Ascending aorta (tissue), 2 donors: ENCODE measurements at regions not wholly inside any gene's neighbourhood (a gene's known extent, or its start where the extent isn't known, plus 50 kb on each side); places are given as distances from the start of the nearest gene placed in this dataset.
"Not testable (repeated sequence)": the region's sequence is repeated elsewhere in the genome, so short reads cannot be mapped to it uniquely, and the experiment has no call there.

Experiments
- DNase-seq, 2 donors: peaks; one replicate each; pipeline ENCODE4 v3.0.0-alpha.2; 2019; ENCODE audit warnings: low spot score in 2 of 2
- H3K27ac ChIP-seq, 2 donors: fragments of 200-600 bp; sonication (generic); one replicate each; pipeline ENCODE4 v1.5.1; 2016 to 2017; ENCODE audit warnings: mild to moderate bottlenecking in 1 of 2
- H3K27me3 ChIP-seq: fragments of 200-600 bp; sonication (generic); one replicate; pipeline ENCODE4 v1.5.1; 2017
- H3K36me3 ChIP-seq, 2 donors: fragments of 200-600 bp; sonication (generic); one replicate each; pipeline ENCODE4 v1.5.1; 2016
- H3K4me1 ChIP-seq, 2 donors: fragments of 200-600 bp; sonication (generic); one replicate each; pipeline ENCODE4 v1.5.1; 2016 to 2017; ENCODE audit warnings: mild to moderate bottlenecking in 1 of 2
- H3K4me3 ChIP-seq, 2 donors: fragments of 200-600 bp; sonication (generic); one replicate each; pipeline ENCODE4 v1.5.1; 2016 to 2017; ENCODE audit warnings: mild to moderate bottlenecking in 1 of 2
- H3K9me3 ChIP-seq, 2 donors: fragments of 200-600 bp; sonication (generic); one replicate each; pipeline ENCODE4 v1.5.1; 2016
- intact Hi-C: fragments of 100-400 bp; cut with DNase I; formaldehyde crosslinking; loops from one replicate; pipeline ENCODE4 v1.15.1; 2023
- TF ChIP-seq, protein P1 (sequence below), 3 experiments: fragments of 200-600 bp in 2 of 3; fragments of 450-650 bp in 1 of 3; sonication (generic) in 2 of 3; IDR thresholded peaks; one replicate each; pipeline ENCODE4 v1.5.1; 2016 to 2019; ENCODE audit warnings: antibody characterized with exemption in 3 of 3, mild to moderate bottlenecking in 1 of 3, moderate library complexity in 1 of 3

DNA sequence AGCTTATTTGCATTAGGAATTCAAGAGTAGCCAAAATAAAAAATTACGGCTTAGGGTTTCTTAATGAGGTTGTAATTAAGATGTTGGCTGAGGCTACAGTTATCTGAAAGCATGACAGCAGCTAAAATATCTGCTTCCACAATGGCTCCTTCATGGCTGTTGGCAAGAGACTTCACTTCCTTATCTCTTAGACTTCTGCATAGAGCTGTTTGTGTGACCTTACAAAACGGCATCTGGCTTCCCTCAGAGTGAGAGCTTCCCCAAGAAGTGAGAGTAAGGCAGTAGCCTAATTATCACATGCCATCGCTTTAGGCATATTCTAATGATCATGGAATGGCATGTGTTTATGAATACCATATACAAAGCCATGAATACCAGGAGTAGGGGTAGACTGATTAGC lies 57.6 kb downstream of the CCDC59 start:
- no peaks in the 10 kb centered on the region for H3K27me3 ChIP-seq
- TF ChIP-seq, protein P1, sequence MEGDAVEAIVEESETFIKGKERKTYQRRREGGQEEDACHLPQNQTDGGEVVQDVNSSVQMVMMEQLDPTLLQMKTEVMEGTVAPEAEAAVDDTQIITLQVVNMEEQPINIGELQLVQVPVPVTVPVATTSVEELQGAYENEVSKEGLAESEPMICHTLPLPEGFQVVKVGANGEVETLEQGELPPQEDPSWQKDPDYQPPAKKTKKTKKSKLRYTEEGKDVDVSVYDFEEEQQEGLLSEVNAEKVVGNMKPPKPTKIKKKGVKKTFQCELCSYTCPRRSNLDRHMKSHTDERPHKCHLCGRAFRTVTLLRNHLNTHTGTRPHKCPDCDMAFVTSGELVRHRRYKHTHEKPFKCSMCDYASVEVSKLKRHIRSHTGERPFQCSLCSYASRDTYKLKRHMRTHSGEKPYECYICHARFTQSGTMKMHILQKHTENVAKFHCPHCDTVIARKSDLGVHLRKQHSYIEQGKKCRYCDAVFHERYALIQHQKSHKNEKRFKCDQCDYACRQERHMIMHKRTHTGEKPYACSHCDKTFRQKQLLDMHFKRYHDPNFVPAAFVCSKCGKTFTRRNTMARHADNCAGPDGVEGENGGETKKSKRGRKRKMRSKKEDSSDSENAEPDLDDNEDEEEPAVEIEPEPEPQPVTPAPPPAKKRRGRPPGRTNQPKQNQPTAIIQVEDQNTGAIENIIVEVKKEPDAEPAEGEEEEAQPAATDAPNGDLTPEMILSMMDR (IDR thresholded peaks at IDR 0.05): no peak
- intact Hi-C loops: no loop called here
- no peak overlapping the region for H3K27ac ChIP-seq
- H3K9me3 ChIP-seq: no peaks in the 10 kb centered on the region
- no peaks in the 10 kb centered on the region for H3K36me3 ChIP-seq
- no peak overlapping the region for H3K4me3 ChIP-seq
- DNase-seq: no peak
- no peaks in the 10 kb centered on the region for H3K4me1 ChIP-seq

- TF ChIP-seq, protein P1 (IDR thresholded peaks at IDR 0.05): no peak
- H3K9me3 ChIP-seq: no peaks in the 10 kb centered on the region
- no peaks in the 10 kb centered on the region for H3K36me3 ChIP-seq
- H3K4me3 ChIP-seq: no peak overlapping the region
- no peak for DNase-seq
- intact Hi-C loops: no loop called here
- H3K27ac ChIP-seq: no peak overlapping the region
- no peaks in the 10 kb centered on the region for H3K4me1 ChIP-seq
- no peaks in the 10 kb centered on the region for H3K27me3 ChIP-seq
Measured at GRCh38 chr12:82299319-82300025, 58.7 kb downstream of the CCDC59 start.

- Histone ChIP-seq H3K27me3 (no peaks in the 10 kb centered on the region), H3K9me3 (no peaks in the 10 kb centered on the region), H3K4me3 (no peak overlapping the region), H3K36me3 (no peaks in the 10 kb centered on the region), H3K4me1 (no peaks in the 10 kb centered on the region), H3K27ac (no peak overlapping the region)
- TF ChIP-seq, protein P1 (IDR thresholded peaks at IDR 0.05): no peak
- intact Hi-C loops: no loop called here
- no peak for DNase-seq
Measured at GRCh38 chr12:82290415-82290814, 67.8 kb downstream of the CCDC59 start.

DNA sequence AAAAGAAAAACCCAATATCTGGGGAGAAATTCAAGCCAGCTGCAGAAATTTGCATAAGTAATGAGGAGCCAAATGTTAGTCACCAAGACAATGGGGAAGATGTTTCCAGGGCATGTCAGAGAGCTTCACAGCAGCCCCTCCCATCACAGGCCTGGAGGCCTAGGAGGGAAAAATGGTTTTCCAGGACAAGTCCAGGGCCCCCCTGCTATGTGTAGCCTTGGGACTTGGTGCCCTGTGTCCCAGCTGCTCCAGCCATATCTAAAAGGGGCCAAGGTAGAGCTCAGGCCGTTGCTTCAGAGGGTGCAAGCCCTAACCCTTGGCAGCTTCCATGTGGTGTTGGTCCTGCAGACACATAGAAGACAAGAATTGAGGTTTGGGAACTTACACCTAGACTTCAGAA lies 76.9 kb downstream of the CCDC59 start:
- H3K27ac ChIP-seq, H3K36me3 ChIP-seq, intact Hi-C loops, H3K9me3 ChIP-seq, H3K4me3 ChIP-seq, DNase-seq, H3K27me3 ChIP-seq, H3K4me1 ChIP-seq: not testable (repeated sequence)

DNA sequence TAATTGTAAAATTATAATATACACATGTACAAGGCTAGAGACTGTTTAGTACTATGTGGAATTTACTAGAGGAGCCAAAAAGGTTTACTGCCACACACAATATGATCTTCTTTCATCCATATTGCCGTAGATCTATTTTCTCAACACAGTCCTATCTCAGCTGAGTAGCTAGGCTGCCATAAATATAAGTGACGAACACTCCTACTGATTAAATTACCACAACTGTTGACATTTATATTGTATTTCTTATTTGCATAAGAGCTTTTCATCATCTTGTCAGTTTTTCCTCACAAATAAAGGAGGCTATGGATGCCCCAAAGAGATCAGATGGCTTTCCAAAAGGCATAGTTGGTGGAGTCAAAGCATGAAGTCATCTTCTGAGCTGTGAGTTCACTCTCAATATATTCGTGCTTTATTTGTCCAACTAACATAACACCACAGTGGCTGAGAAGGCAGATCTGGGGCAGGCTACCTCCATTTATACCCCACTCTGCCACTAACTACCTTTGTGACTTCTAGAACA lies 78.6 kb downstream of the CCDC59 start:
- no peak overlapping the region for H3K27ac ChIP-seq
- H3K4me1 ChIP-seq: no peaks in the 10 kb centered on the region
- no peaks in the 10 kb centered on the region for H3K36me3 ChIP-seq
- TF ChIP-seq, protein P1 (IDR thresholded peaks at IDR 0.05): no peak
- H3K27me3 ChIP-seq: no peaks in the 10 kb centered on the region
- intact Hi-C loops: no loop called here
- H3K4me3 ChIP-seq: no peak overlapping the region
- no peak for DNase-seq
- H3K9me3 ChIP-seq: no peaks in the 10 kb centered on the region

- H3K4me1 ChIP-seq: no peaks in the 10 kb centered on the region
- H3K9me3 ChIP-seq: no peaks in the 10 kb centered on the region
- no peaks in the 10 kb centered on the region for H3K36me3 ChIP-seq
- H3K27ac ChIP-seq: no peak overlapping the region
- no peak for DNase-seq
- intact Hi-C loops: no loop called here
- H3K27me3 ChIP-seq: no peaks in the 10 kb centered on the region
- H3K4me3 ChIP-seq: no peak overlapping the region
- TF ChIP-seq, protein P1 (IDR thresholded peaks at IDR 0.05): no peak
Measured at GRCh38 chr12:82277582-82277981, 80.6 kb downstream of the CCDC59 start.
